NCI-H1092 treated with DMSO at 0.1 percent for 48 hours (cell line): ENCODE measurements at regions not wholly inside any gene's neighbourhood (a gene's known extent, or its start where the extent isn't known, plus 50 kb on each side); places are given as distances from the start of the nearest gene placed in this dataset.

Source experiments
- DNase-seq: peaks from one replicate; lab custom pipeline; 2025; lab: John Stamatoyannopoulos, UW

DNA sequence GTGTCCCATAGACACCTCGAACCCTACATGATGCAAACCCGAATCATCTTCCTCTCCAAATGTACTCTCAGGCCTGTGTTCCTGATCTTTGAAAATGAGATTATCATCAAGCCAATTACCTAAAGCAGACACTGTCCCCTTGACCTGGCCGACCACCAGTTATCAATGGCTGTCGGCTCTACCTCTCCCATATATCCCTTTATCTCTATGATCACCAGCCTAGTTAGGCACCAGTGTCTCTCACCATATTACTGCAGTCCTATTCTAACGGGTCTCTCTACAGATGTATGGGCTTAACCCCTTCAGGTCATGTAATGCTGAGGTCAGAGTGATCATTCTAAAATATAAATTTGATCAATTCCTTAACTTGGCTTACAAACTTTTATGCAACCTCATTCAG lies 234.9 kb upstream of the MARCKS start:
- no peak for DNase-seq

DNA sequence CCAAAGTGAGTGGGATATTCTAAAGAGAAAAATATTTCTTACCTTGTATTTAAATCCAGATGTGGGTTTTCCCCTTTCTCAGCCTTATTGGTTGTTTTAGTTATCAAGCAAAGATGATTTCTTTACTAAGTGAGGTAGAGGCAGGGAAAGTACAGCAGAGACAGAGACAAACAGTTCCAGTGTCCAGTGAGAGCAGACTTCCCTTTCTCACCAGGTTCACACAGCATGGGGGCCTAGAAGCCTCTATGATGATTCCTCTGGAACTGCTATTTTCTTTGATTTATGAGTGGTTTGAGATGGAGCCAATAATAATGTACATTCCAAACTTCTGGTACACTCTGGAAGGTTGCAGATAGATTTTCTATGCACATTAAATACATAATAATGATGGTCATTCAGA lies 234.0 kb upstream of the MARCKS start:
- no peak for DNase-seq

DNA sequence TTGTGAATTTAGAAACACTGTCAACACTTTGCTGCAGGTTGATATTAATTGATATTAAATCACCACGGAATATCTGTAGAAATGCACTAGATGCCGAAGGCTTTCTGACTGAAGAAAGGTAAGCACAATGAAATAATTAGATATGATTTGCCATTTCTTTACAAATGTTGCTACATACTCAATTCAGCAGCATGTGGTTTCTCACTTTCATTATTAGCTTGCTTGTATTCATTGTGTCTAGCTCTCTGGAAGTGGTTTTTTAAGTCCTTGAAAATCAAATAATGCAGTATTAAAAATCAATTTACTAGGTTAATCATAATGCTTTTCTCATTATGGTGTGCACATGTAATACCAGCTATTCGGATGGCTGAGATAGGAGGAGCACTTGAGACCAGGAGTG lies 231.3 kb upstream of the MARCKS start:
- DNase-seq = no peak

DNA sequence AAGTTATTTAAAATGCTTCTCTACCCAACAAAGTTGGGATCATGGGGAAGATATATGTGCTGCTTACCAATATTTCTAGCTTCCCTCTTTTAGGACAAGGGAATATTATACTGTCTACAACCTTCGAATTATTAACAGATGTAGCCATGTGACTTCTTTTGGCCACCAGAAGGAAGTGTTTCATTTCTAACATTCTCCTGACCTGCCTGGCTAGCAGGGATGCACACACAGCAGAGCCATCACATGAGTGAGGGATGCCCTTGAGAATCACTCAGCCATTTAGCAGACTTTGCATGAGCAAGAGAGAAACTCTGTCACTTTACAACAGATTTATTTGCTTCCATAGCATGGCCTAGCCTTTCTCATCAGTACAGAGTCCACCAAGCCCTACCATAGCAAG lies 230.7 kb upstream of the MARCKS start:
- no peak for DNase-seq

DNA sequence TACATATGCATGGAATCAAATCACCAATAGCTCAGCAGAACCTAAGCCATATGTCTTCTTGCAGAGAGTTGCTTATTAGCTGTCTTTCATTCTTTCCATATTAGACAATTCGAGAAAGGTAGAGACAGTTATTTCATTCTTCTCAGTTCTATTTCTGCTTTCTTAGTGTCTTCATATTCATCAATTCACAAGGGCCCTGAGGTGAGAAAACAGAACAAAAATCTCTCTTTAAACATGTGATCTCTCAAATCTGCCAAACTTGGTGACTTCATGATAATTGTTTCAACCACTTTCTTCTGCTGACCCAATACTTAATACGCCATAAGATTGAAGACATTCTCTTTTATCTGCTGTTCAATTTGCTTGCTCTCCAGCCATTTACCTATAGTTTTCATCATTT lies 229.7 kb upstream of the MARCKS start:
- DNase-seq = no peak

DNA sequence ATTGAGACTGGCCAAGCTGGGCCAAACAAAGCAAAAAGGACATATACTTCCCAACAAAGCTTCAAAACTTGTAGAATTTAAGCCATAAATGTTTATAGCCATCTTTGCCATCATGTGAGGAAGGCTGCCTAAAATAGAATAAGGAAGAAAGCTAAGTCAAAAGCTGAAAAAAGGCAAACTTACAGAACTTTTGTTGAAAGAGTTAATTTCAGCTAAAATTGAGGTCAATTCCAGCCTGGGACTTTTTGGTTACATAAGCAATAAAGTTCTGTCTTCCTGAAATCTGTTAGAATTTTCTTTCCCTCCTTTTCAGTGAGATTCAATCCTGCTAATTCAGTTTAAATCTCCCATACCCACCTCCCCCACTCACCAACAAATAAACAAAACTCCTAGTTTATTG lies 227.9 kb upstream of the MARCKS start:
- no peak for DNase-seq

DNA sequence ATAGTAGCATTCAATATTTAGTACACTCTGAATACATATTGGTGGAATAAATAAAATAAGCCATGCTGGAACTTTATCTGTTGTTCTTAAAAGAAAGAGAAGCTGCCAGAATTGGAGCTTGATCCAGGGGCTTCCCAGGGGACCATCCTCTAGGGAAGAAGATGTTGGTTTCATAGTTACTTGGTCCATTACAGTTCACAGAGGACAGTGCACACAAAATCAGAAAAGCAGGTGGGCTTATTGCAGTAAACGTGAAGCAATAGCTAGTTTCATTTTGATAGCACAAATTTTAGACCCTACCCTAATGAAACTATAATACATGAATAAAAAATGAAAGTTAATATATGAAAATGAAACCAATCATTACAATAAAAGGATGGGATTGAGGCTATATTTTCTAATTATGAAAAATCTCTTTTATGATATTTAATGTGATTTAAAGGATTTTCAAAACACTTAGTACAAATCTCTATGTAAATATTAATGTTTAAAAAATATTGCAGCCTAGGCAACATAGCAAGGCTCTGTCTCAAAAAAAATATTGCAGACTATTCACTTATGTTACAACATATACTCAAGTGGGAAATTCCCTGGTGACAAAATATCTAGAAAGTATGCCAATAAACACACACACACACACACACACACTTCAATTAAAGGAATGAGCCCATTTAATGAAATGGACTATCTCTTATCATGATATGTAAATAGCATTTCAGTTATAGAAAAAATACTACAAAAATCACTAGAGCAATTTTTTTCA lies 227.0 kb upstream of the MARCKS start:
- no peak for DNase-seq

DNA sequence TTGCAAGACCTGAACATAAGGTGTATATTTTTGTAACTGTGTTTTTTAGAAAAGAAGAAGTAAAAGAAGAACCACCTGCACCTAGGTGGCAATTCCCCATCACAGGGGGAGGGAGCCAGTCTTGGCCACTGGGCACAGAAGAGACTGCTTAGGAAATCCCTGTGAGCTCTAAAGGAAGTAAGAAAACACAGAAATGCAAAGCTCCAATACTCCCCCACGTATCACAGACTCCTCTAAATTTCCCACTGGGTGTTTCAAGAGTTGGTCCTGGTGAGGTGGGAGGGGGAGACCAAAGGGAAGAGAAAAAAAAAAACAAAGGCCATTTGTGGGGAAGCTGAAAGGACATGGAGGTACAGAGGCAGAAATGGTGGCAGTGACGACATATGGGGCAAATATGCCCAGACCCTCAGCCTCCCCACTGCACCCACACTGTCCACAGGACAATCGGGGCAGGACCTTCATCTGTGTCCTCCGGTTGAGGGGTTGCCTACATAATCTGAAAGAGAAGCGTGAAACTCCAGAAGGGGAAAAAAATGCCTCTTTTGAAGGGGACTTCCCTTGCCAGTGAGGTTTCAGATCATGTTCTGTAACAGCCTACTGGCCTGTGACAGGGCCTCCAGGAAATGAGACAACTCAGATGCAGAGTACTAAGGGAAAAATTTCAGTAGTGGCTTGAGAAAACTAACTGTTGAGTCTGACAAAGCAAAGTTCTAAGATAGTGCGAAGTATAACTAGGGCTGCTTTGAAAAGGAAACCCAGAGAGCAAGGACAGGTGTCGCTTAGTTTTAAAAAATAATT lies 226.2 kb upstream of the MARCKS start:
- no peak for DNase-seq

DNA sequence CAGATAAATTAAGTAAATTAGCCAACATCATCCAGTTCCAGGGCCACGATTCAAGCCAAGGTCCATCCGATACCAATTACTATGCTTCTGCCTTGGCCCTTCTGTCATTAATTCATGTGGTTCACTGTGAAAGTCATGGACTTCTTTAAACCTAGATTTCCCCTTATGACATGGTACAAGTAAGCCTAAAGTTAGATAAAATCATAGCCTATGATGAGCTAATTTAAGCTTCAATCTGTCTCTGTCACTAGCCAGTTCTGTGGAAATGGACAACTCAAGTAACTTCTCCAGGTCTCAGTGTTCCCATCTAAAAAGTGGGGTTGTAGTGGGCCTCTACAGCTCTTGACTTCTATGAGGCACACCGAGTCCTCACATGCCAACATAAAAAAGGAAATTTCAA lies 225.5 kb upstream of the MARCKS start:
- no peak for DNase-seq

DNA sequence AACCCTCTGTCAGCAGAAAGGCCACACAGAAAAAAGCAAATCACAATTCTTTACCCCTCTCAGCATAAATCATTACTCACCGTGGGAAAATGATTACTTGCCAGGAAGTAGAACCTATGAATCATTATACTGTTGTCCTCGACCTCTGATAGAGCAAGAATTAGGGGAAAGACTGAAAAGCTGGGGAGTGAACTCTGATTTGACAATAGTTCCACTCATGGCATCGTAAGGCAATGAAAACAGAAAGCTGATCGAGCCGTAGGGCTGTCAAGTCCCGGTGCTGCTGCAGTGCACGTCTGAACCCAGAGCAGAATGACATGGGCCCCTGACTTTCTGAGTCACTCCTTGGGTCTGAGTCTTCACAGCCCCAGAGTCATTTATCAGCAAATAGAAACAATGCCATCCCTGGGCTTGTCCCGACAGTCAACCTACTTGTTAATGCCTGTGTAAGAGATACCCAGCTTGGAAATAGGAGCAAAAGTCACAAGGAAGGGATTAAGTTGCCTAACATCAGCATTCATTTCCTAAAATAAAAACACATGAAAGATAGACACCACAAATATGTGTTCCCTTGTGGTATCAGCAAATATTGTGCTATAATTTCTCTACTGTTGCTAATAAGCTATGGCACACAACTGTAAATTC lies 224.8 kb upstream of the MARCKS start:
- no peak for DNase-seq

DNA sequence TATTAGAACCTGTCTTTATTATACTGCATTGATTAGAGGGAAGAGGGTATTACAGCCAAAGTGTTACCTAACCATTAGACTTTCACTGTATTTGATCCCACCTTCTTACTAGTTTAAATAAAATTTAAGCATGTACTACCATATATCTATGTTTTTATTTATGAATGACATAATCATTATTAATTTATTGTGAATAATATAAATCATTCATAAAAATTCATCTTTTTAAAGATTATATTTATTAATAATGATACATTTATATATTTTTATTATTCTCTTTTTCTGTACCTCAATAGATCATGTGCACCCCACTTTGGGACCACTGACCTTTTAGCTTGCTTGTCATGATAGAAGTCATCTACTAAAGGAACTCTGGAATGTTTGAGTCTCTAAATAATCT lies 223.5 kb upstream of the MARCKS start:
- no peak for DNase-seq

DNA sequence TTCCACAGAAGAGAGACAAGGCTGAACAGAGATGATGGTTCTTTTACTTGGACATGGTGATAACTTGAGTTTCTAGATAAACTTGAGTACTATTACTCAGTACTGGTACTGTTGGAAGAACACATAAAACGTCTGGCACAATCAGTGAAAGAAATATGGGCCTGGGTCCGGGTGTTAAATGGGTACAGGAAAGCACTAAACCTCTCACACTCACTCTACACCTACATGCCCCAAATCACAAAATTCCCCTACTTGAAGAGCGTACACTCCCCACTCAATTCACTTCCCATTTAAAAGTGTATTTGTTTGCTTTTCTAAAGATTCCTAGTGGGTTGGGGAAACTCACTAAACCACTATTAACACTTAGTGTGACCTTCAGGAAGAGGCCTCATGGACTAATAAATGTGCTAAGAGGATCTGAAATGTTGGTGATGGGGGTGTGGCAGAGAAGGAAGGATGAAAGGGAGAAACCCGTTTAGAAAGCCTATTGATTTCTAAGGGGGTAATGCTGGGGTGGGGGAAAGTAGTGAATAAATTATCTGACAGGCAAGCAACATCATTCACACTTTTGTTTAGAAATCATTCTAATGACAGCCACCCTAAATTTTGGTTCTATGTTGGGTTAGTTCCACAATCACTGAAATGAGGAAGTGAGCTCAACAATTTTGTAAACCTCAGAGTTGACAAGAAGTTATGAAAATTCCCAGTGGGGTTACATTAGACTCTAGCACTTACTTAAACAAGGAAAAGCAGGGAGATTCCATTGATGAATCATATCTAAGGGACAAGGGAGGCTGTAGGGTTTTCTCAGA lies 222.6 kb upstream of the MARCKS start:
- no peak for DNase-seq

DNA sequence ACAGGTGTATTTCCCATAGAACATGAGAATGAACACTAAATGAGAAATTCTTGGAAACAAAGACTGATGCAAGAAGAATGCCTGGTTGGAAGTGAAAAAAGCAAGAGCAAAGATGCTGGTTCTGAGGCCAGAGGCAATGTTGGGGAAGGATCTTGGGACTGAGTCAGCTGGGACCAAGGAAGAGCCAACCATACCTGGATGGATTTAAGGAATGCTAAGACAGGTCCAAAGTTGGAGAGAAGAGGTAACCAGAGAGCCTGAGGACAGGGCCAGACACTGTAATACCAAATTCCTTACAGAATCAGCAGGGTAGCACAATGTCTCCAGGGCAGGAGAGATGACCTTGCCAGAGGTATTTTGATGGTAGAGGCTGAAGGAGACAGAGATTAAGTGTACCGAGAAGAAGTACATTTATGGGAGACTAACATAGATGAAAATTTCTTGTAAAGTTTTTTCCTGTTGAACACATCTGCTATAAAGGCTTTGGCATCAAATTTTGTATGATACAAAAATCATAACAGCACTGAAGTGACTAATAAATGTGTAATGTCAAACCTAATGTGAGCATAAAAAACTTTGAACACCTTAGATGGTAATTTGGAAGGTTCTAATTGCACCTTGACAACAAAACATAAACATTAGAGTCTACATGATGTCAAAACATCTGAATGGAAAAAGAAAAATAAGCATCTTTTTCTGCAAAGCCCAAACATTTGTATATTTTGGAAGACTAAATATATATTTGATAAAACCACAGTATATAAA lies 221.7 kb upstream of the MARCKS start:
- no peak for DNase-seq

DNA sequence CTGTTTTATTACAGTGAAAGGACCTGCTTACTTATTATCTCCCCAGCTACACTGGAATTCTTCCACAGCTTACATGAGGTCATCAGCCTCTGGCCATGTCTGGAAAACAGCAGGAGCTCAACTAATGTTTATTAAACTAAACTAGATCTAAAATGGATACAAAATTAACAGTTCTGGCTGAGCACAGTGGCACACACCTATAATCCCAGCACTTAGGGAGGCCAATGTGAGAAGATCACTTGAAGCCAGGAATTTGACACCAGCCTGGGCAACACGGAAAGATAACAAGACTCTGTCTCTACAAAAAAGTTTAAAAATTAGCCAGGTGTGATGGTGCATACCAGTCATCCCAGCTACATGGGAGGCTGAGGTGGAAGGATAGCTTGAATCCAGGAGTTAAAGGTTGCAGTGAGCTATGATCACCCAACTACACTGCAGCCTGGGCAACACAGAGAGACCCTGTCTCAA lies 220.8 kb upstream of the MARCKS start:
- no peak for DNase-seq

DNA sequence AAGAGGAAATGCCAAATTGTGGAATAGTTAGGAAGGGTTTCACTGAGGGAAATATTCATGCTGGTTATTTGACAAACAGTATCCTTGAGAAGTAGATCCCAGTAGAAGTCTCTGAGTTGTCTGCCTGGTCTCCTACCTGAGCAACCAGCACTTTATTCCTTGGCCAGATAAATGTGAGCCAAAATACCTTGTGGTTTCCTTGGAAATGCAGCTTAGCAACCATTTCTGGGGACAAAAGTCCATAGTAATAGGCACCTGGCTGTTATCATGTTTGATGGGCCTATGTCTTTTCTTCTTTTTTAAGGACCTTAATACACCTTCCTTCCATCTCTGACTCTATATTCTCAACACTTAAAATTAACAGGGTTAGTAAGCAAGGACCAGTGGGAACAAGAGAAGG lies 217.1 kb upstream of the MARCKS start:
- DNase-seq = no peak

DNA sequence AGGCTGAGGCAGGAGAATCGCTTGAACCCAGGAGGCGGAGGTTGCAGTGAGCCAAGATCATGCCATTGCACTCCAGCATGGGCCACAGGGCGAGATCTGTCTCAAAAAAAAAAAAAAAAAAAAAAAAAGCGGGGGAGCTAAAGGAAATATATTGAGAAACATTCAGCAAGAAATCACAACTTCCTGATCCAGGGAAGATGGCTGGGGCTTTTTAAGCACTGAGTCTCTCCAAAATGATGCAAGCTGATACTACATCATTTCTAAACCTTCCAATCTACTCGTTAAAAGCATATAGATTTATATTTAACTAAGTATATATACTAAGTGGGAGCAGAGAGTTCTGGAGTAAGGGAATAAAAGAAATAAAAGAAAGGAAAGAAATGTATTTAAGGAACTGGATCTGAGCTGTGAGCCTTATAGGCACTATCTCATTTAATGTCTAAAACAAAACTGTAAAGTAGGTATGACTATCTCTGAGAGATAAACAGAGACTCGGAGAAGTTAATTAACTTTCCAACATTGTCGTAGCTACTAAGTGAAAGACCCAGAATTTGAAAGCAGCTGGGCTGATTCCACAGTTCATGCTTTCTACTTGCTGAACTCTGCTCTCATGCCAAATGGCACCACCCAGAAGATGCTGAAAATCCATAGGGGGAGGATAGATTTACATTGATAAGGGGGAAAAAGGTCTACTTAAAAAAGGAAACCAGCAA lies 215.0 kb upstream of the MARCKS start:
- no peak for DNase-seq

DNA sequence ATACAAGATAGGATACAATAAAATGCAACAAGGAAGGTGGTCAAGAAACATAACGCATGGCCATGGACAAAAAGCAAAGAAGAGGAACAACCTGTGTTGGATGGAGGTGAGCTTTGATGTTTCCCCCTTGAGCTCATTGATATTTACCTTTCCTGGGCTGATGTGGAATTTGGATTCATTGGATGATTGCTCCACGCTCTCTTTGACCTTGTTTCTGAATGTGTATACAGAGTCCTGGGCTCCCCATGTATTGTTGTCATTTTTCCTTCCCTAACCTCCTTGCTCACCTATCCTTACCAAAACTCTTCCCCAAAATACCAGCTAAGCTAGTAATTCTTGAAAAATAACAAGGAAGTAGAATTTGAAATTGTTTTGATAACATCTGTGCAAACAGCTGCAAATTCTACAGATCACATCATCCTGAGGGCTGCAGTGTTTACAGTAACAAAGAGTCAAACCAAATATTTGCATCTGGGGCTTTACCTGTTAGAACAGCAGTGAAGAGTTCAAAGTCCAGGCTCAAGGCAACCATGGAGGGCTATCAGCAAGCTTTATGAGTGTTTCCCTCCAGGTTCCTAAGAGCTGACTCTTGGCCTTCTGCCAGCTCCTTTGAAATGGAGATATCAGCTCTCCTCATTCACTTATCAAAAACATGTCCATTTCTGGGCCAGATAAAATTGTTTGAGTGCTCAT lies 214.3 kb upstream of the MARCKS start:
- DNase-seq = peak; percentile 44

DNA sequence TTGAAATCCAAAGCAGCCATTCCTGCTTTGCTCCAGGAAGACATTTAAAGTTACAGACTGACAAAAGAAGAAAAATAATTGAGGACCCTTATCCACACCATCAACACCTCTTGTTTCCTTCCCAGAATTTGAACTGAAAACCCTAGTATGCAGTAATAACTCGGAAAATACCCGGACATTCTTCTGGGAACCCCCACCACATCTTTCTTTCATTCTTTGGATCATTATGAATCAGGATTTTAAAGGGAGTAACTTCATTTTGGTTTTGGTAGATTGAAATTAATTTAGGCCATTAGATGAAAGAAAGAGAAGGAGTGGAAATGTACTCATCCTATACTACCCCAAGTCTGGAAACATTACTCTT lies 213.8 kb upstream of the MARCKS start:
- DNase-seq = no peak

DNA sequence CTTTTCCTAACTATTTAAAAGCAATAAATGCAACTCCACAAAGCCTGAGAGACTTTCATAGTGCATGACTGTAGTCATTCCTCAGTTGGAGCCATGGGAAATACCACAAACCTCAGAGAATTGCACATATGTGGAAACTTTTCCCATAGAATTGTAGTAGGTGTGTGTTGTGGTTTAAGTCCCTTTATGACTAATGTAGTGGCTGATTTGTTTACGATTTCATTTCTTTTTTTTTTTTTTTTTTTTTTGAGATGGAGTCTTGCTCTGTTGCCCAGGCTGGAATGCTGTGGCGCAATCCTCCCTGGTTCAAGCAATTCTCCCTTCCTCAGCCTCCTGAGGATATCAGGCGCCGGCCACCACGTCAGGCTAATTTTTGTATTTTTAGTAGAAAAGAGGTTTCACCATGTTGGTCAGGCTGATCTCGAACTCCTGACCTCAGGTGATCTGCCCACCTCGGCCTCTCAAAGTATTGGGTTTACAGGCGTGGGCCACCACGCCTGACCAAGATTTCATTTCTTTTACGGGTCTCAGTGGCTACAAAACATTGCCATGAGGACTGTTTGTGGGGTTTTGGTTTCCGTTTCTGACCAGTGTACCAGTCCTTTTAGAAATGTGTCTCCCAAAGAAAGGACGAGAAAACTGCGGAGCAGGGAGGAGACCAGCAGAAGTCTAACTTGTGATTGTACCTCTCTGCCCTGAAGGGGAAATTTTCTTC lies 212.1 kb upstream of the MARCKS start:
- DNase-seq = no peak

DNA sequence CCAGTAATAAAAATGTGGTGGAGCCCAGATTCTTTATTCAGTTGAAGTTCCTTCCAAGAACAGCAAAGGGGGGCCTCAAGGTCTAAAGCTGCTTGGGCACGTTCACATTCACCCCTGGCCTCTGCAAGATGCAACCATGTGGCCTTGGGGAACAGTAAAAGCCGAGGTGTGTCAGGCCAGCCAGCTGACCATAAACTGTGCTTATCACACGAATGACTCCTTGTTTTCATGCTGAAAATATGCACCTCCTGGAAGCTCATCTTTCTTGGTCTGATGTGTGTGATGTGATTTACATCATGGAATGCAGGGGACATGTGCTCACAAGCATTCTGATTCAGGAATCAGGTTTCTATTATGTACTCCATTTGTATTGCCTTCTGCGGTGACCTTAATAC lies 211.6 kb upstream of the MARCKS start:
- DNase-seq = no peak
